Astrocyte of the cerebellum (primary cell): ENCODE measurements at regions not wholly inside any gene's neighbourhood (a gene's known extent, or its start where the extent isn't known, plus 50 kb on each side); places are given as distances from the start of the nearest gene placed in this dataset.
"Not testable (repeated sequence)": the region's sequence is repeated elsewhere in the genome, so short reads cannot be mapped to it uniquely, and the experiment has no call there.

ENCODE experiments used
- DNase-seq: peaks from one replicate; pipeline ENCODE4 v3.0.0-alpha.2; 2011; ENCODE audit warnings: low read depth
- H3K4me3 ChIP-seq: 2 replicates; pipeline ENCODE4 v1.5.1; 2011; ENCODE audit warnings: mild to moderate bottlenecking, low read depth, low read length, moderate library complexity
- in situ Hi-C: cut with HindIII; loops from 2 replicates; pipeline ENCODE4 v1.10.0; 2017; ENCODE audit warnings: low sequenced_read_pairs
- TF ChIP-seq, protein P1 (sequence below): IDR thresholded peaks from 2 replicates; pipeline ENCODE4 v1.5.1; 2012; ENCODE audit warnings: low read length, low read depth, moderate library complexity, mild to moderate bottlenecking; ENCODE audit errors: missing control alignments

DNA sequence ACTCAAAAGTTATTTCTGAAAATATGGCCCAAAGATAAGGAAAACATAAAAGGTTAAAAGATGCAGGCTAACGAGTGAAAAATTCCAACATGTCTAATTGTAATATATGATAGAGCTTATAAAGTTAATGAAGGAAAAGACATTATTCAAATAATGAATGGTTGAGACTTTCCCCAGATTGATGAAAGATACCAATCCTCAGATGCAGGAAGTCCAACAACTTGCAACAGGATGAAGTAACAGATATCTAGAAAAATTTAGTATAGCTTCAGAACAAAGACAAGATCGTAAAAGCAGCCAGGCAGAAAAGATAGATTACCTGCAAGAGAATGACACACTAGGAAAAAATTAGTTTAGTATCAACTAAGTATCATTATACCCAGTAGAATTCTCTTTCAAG, 546.4 kb upstream of the PPP2R3A start:
- in situ Hi-C loops: no loop called here
- no peak overlapping the region for H3K4me3 ChIP-seq
- TF ChIP-seq, protein P1, sequence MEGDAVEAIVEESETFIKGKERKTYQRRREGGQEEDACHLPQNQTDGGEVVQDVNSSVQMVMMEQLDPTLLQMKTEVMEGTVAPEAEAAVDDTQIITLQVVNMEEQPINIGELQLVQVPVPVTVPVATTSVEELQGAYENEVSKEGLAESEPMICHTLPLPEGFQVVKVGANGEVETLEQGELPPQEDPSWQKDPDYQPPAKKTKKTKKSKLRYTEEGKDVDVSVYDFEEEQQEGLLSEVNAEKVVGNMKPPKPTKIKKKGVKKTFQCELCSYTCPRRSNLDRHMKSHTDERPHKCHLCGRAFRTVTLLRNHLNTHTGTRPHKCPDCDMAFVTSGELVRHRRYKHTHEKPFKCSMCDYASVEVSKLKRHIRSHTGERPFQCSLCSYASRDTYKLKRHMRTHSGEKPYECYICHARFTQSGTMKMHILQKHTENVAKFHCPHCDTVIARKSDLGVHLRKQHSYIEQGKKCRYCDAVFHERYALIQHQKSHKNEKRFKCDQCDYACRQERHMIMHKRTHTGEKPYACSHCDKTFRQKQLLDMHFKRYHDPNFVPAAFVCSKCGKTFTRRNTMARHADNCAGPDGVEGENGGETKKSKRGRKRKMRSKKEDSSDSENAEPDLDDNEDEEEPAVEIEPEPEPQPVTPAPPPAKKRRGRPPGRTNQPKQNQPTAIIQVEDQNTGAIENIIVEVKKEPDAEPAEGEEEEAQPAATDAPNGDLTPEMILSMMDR: no peak
- DNase-seq: no peak

DNA sequence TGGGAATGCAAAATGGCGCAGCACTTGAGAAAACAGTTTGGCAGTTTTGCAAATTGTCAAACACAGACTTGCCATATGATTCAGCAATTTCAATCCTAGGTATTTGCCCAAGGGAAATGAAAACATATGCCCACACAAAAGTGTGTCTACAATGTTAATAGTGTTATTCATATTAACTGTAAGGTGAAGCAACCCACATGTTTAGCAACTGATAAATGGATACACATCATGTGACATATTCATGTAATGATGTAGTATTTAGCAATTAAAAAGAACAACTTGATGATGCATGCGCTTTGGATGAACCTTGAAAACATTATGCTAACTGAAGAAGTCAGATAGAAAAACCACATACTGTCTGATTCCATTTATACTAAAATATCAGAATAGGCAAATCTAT, 539.0 kb upstream of the PPP2R3A start:
- TF ChIP-seq, protein P1: no peak
- no peak for DNase-seq
- no peak overlapping the region for H3K4me3 ChIP-seq
- in situ Hi-C loops: no loop called here

DNA sequence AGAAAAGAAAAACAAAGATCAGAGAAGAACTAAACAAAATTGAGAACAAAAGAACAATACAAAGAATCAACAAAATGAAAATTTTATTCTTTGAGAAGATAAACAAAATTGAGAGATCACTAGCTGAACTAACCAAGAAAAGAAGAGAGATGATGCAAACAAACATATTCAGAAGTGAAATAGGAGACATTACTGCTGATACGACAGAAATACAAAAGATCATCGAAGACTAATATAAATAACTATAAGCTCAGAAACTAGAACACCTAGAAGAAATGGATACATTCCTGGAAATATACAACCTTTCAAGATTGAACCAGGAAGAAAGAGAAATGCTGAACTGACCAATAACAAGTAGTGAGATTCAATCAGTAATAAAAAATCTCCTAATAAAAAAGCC, 533.1 kb upstream of the PPP2R3A start:
- no peak for DNase-seq
- TF ChIP-seq, protein P1: no peak
- in situ Hi-C loops: no loop called here
- no peak overlapping the region for H3K4me3 ChIP-seq

DNA sequence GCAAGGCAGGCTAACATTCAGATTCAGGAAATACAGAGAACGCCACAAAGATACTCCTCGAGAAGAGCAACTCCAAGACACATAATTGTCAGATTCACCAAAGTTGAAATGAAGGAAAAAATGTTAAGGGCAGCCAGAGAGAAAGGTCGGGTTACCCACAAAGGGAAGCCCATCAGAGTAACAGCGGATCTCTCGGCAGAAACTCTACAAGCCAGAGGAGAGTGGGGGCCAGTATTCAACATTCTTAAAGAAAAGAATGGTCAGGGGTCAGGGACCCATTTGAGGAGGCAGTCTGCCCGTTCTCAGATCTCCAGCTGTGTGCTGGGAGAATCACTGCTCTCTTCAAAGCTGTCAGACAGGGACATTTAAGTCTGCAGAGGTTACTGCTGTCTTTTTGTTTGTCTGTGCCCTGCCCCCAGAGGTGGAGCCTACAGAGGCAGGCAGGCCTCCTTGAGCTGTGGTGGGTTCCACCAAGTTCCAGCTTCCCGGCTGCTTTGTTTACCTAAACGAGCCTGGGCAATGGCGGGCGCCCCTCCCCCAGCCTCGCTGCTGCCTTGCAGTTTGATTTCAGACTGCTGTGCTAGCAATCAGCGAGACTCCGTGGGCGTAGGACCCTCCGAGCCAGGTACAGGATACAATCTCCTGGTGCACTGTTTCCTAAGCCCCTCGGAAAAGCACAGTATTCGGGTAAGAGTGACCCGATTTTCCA, 526.5 kb upstream of the PPP2R3A start:
- H3K4me3 ChIP-seq, in situ Hi-C loops, DNase-seq: not testable (repeated sequence)

DNA sequence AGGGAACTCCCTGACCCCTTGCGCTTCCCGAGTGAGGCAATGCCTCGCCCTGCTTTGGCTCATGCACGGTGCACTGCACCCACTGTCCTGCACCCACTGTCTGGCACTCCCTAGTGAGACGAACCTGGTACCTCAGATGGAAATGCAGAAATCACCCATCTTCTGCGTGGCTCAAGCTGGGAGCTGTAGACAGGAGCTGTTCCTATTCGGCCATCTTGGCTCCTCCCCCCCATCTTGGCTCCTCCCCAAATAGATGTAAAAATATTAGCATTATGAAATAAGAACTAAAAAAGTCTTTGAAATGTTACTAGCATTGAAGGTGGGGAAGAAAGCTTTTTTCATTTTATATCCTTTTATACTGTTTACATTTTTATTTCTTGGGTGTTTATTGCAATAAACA, 525.9 kb upstream of the PPP2R3A start:
- H3K4me3 ChIP-seq, in situ Hi-C loops, DNase-seq: not testable (repeated sequence)

DNA sequence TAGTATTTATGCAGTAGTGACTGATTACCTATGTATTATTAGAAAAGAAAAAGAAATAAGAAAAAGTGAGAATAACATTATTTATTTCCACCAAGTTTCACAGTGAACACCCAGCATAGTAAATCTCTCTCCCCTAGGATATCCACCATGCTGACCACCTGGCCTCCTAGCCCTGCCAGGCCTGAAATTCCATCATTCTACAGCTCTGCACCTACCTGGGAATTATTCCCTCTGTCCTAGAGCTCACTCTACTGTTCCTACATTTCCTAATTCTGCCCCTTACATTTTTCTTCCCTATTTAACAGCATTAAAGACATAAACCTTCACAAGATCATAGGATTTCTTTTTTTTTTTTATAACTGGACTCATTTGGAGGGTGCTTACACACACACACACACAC, 525.3 kb upstream of the PPP2R3A start:
- TF ChIP-seq, protein P1: no peak
- in situ Hi-C loops: no loop called here
- DNase-seq: no peak
- no peak overlapping the region for H3K4me3 ChIP-seq

DNA sequence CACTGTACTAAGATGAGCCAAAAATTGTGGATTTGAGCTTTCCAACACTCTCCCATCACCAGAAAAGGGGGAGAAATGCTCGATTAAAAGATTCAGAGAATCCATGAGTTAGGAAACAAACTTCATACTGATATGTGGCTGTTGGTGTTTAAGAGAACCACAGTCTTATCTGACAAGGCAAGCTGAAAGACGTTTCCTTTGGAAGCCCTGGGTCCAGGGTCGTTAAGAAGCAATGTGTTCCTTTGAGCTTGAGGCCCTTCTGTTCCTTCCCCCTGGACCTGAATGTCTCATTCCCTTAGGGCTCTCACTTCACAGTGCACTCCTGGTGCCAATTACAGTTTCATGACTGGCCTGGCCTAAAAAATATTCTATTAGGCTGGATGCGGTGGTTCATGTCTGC, 524.8 kb upstream of the PPP2R3A start:
- in situ Hi-C loops: no loop called here
- TF ChIP-seq, protein P1: no peak
- H3K4me3 ChIP-seq: no peak overlapping the region
- DNase-seq: no peak

DNA sequence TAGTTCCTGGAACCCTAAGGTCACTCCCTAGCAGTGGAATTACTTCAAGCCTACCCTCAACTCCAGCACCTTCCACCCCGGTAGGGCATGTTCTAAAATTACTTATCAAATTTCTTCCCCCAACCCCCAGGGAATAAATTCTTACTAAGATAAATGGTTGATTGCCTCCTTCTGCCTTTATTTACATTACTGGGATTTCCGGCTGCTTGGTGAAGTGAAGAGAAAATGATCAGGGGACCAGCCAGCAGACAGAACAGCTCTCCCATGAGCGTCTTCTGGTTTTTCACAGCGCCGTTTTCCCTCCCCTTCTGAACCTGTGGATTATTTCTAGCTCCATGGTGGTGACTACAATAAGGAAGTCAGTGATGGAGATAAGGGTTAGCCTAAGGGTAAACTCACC, 521.5 kb upstream of the PPP2R3A start:
- DNase-seq: no peak
- TF ChIP-seq, protein P1: no peak
- no peak overlapping the region for H3K4me3 ChIP-seq
- in situ Hi-C loops: no loop called here
